OCI-LY7 (cell line): ENCODE measurements at regions not wholly inside any gene's neighbourhood (a gene's known extent, or its start where the extent isn't known, plus 50 kb on each side); places are given as distances from the start of the nearest gene placed in this dataset.

Experiments
- EZH2phosphoT487 ChIP-seq: fragments of 200-600 bp; sonication (generic); IDR thresholded peaks from 2 replicates; pipeline ENCODE4 v1.6.1; 2018; ENCODE audit warnings: low read depth, borderline replicate concordance, mild to moderate bottlenecking, mixed run types, antibody characterized with exemption, low read length, moderate library complexity, mixed read lengths
- TF ChIP-seq, protein P1 (sequence below): fragments of 200-600 bp; sonication (generic); conservative IDR thresholded peaks from 2 replicates; pipeline ENCODE4 v1.5.1; 2014; ENCODE audit warnings: mild to moderate bottlenecking, antibody characterized with exemption, low read length, moderate library complexity, mixed read lengths

DNA sequence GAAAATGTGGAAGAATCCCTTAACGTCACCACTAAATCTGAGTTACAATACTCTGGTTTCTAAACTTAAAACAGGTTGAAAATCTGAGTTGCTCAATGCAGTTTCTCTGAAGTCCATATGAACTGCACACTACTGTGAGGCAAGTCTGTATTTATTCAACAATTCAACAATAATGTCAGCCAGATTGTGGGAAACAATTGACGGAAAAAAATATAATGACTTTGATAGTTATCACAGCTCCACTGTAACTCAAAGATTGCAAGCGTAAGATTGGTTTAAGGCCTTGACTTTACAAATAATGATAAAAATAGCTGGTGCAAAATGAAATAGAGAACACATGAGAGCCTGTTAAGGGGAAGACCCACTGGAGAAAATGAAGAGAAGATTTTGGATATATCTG lies 219.4 kb upstream of the CCDC150 start:
- TF ChIP-seq, protein P1, sequence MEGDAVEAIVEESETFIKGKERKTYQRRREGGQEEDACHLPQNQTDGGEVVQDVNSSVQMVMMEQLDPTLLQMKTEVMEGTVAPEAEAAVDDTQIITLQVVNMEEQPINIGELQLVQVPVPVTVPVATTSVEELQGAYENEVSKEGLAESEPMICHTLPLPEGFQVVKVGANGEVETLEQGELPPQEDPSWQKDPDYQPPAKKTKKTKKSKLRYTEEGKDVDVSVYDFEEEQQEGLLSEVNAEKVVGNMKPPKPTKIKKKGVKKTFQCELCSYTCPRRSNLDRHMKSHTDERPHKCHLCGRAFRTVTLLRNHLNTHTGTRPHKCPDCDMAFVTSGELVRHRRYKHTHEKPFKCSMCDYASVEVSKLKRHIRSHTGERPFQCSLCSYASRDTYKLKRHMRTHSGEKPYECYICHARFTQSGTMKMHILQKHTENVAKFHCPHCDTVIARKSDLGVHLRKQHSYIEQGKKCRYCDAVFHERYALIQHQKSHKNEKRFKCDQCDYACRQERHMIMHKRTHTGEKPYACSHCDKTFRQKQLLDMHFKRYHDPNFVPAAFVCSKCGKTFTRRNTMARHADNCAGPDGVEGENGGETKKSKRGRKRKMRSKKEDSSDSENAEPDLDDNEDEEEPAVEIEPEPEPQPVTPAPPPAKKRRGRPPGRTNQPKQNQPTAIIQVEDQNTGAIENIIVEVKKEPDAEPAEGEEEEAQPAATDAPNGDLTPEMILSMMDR, result no peak
- TF ChIP-seq EZH2phosphoT487, result no peak
